K562 (cell line): ENCODE measurements at regions not wholly inside any gene's neighbourhood (a gene's known extent, or its start where the extent isn't known, plus 50 kb on each side); places are given as distances from the start of the nearest gene placed in this dataset.

Source experiments
- ATAC-seq: fragments of 200-7000 bp; cut with Tn5 transposase; 3 replicates; pipeline ENCODE4 v1.9.1; 2020; ENCODE audit warnings: moderate library complexity
- BruUV-seq: library from RNA; stranded (reverse); fragments of 400-500 nt; replicated peaks from 2 replicates; lab custom pipeline; 2021; lab: Mats Ljungman, UMichigan
- CTCF ChIA-PET: fragments of 300-600 bp; formaldehyde crosslinking; extraction: SDS; loops from one replicate; lab custom pipeline; 2021; ENCODE audit warnings: low intra/inter-chr PET ratio; lab: Yijun Ruan, JAX
- POLR2A ChIA-PET: fragments of 300-600, 350-650 bp; sonication (Branson Sonifier 250); formaldehyde crosslinking; extraction: SDS; loops from one replicate; lab custom pipeline; 2021; ENCODE audit warnings: antibody characterized with exemption, inconsistent platforms; lab: Yijun Ruan, JAX
- DNase-seq, 4 experiments: peaks; one replicate each; pipeline versions ENCODE4 v3.0.0 to v3.0.0-alpha.2; 2011 to 2018; ENCODE audit warnings: low spot score in 3 of 4, mixed read lengths in 3 of 4; ENCODE audit errors: extremely low read depth in 1 of 4
- FAIRE-seq: peaks from 2 replicates; lab custom pipeline; 2011; peaks lifted over from hg19 to GRCh38; lab: Jason Lieb, UNC
- H2AFZ ChIP-seq: 2 replicates; pipeline ENCODE4 v1.6.0; 2011; ENCODE audit warnings: low read depth, low read length, control low read depth, inconsistent platforms
- H3K27ac ChIP-seq: fragments of 200-600 bp; 3 replicates; pipeline ENCODE4 v1.8.0; 2011; ENCODE audit warnings: low read depth, mild to moderate bottlenecking, control low read depth, inconsistent platforms, low read length, moderate library complexity, mixed read lengths; ENCODE audit errors: extremely low read depth
- H3K27me3 ChIP-seq, 2 experiments: fragments of 300-600 bp in 1 of 2; 2 replicates in 1 of 2; 3 replicates in 1 of 2; pipeline versions ENCODE4 v1.6.0 to v1.8.0; 2011; ENCODE audit warnings: inconsistent platforms in 2 of 2, low read length in 2 of 2, mild to moderate bottlenecking in 1 of 2, mixed read lengths in 1 of 2, moderate library complexity in 1 of 2; ENCODE audit not compliant: control insufficient read depth in 2 of 2, insufficient read depth in 2 of 2
- H3K36me3 ChIP-seq: fragments of 300-600 bp; 3 replicates; pipeline ENCODE4 v1.8.0; 2011; ENCODE audit warnings: mild to moderate bottlenecking, low read length, inconsistent platforms; ENCODE audit not compliant: control insufficient read depth, insufficient read depth
- H3K4me1 ChIP-seq, 2 experiments: fragments of 200-600 bp in 1 of 2; replicated peaks in 1 of 2; 2 replicates in 1 of 2; 3 replicates in 1 of 2; pipeline versions ENCODE4 v1.5.1 to v1.8.0; 2011; ENCODE audit warnings: inconsistent platforms in 2 of 2, low read length in 2 of 2, mild to moderate bottlenecking in 1 of 2, mixed read lengths in 1 of 2, moderate library complexity in 1 of 2; ENCODE audit not compliant: control insufficient read depth in 2 of 2, insufficient read depth in 2 of 2
- H3K4me2 ChIP-seq: 2 replicates; pipeline ENCODE4 v1.6.1; 2011; ENCODE audit warnings: low read length, control low read depth, inconsistent platforms, mixed read lengths; ENCODE audit not compliant: insufficient read depth
- H3K4me3 ChIP-seq: fragments of 200-600 bp; sonication (generic), shearing (Covaris generic); 2 replicates; pipeline ENCODE4 v1.5.1; 2016; ENCODE audit warnings: control low read depth, inconsistent platforms
- H3K79me2 ChIP-seq: fragments of 200-600 bp; 3 replicates; pipeline ENCODE4 v1.8.0; 2011; ENCODE audit warnings: low read length, inconsistent platforms; ENCODE audit not compliant: control insufficient read depth, insufficient read depth
- H3K9ac ChIP-seq, 2 experiments: 2 replicates each; pipeline versions ENCODE4 v1.6.0 to v1.6.1; 2011; ENCODE audit warnings: low read depth in 2 of 2, low read length in 2 of 2, control low read depth in 1 of 2, inconsistent platforms in 1 of 2, mild to moderate bottlenecking in 1 of 2, mixed read lengths in 1 of 2; ENCODE audit not compliant: insufficient read depth in 1 of 2
- H3K9me1 ChIP-seq: one replicate; pipeline ENCODE4 v1.6.0; 2011; ENCODE audit warnings: inconsistent platforms, mild to moderate bottlenecking, low read length, moderate library complexity; ENCODE audit not compliant: control insufficient read depth, insufficient read depth
- H3K9me3 ChIP-seq: replicated peaks from 2 replicates; pipeline ENCODE4 v1.5.1; 2011; ENCODE audit warnings: low read depth, low read length, inconsistent platforms; ENCODE audit not compliant: control insufficient read depth, insufficient read depth
- H4K20me1 ChIP-seq: replicated peaks from 2 replicates; pipeline ENCODE4 v1.6.1; 2011; ENCODE audit warnings: low read length, inconsistent platforms, mixed read lengths; ENCODE audit not compliant: control insufficient read depth, insufficient read depth
- ARID2 ChIP-seq: fragments of 450-650 bp; IDR thresholded peaks from 2 replicates; pipeline ENCODE4 v1.6.1; 2017; ENCODE audit warnings: antibody characterized with exemption, mild to moderate bottlenecking
- FOXA3 ChIP-seq, 2 experiments: fragments of 450-650 bp in 1 of 2; sonication (generic) in 1 of 2; formaldehyde crosslinking; IDR thresholded peaks in 1 of 2; conservative IDR thresholded peaks in 1 of 2; 2 replicates each; pipeline versions ENCODE4 v1.4.0 to v1.8.0; 2020 to 2022; ENCODE audit warnings: mild to moderate bottlenecking in 2 of 2, missing genetic modification reagents in 1 of 2
- FOXM1 ChIP-seq, 2 experiments: fragments of 450-650 bp in 1 of 2; sonication (generic) in 1 of 2; formaldehyde crosslinking in 1 of 2; IDR thresholded peaks; 2 replicates each; pipeline versions ENCODE4 v1.6.1 to v1.9.0; 2017 to 2022; ENCODE audit warnings: low read depth in 2 of 2, mild to moderate bottlenecking in 2 of 2, missing genetic modification reagents in 1 of 2, moderate library complexity in 1 of 2
- HDAC1 ChIP-seq, 2 experiments: fragments of 450-650 bp; IDR thresholded peaks; 2 replicates each; pipeline ENCODE4 v1.6.1; 2016 to 2017; ENCODE audit warnings: inconsistent platforms in 1 of 2, mild to moderate bottlenecking in 1 of 2, moderate library complexity in 1 of 2
- NR2F6 ChIP-seq: fragments of 450-650 bp; formaldehyde crosslinking; IDR thresholded peaks from 2 replicates; pipeline ENCODE4 v1.4.0; 2020; ENCODE audit warnings: mild to moderate bottlenecking
- PURB ChIP-seq: sonication (generic); formaldehyde crosslinking; IDR thresholded peaks from 2 replicates; pipeline ENCODE4 v1.9.0; 2021; ENCODE audit warnings: low read depth, mild to moderate bottlenecking, missing genetic modification reagents
- RBFOX2 ChIP-seq: fragments of 200-400 bp; formaldehyde crosslinking; IDR thresholded peaks from 2 replicates; pipeline ENCODE4 v1.6.1; 2017; ENCODE audit warnings: low read depth, mild to moderate bottlenecking, low read length, moderate library complexity
- RBM39 ChIP-seq: fragments of 200-400 bp; formaldehyde crosslinking; optimal IDR thresholded peaks from 2 replicates; pipeline ENCODE3; 2018; ENCODE audit warnings: low read depth, low read length
- TFAP4 ChIP-seq: sonication (generic); formaldehyde crosslinking; IDR thresholded peaks from 2 replicates; pipeline ENCODE4 v1.8.0; 2022; ENCODE audit warnings: missing genetic modification reagents, mild to moderate bottlenecking, moderate library complexity, borderline replicate concordance
- ZNF239 ChIP-seq: fragments of 250-450 bp; sonication (Bioruptor Pico); IDR thresholded peaks from 2 replicates; pipeline ENCODE4 v1.4.0; 2020; ENCODE audit warnings: mild to moderate bottlenecking
- ZNF76 ChIP-seq: fragments of 250-450 bp; sonication (Bioruptor Pico); IDR thresholded peaks from 2 replicates; pipeline ENCODE4 v1.4.0; 2020; ENCODE audit warnings: mild to moderate bottlenecking, moderate library complexity, borderline replicate concordance
- WGBS: fragments of 100-300 bp; shearing (Covaris generic); methylation state at CpG from one replicate; pipeline ENCODE4 v1.1.6; 2016; ENCODE audit warnings: low coverage, mixed read lengths; ENCODE audit not compliant: insufficient coverage; ENCODE audit errors: missing lambda C conversion rate; 5-methylcytosine and 5-hydroxymethylcytosine counted together
- in situ Hi-C: fragments of 300-500 bp; cut with MboI; formaldehyde crosslinking; loops from 4 replicates; pipeline ENCODE4 v1.15.0; 2018; ENCODE audit warnings: inconsistent platforms, mixed read lengths
- intact Hi-C: fragments of 100-400 bp; cut with micrococcal nuclease; formaldehyde crosslinking; loops from 2 replicates; pipeline ENCODE4 v1.14.2; 2022
- TF ChIP-seq, protein P1 (sequence below): sonication (generic); formaldehyde crosslinking; IDR thresholded peaks from 2 replicates; pipeline ENCODE4 v1.8.0; 2022; ENCODE audit warnings: mild to moderate bottlenecking, missing genetic modification reagents, borderline replicate concordance
- TF ChIP-seq, protein P2 (sequence below): fragments of 450-650 bp; formaldehyde crosslinking; IDR thresholded peaks from 2 replicates; pipeline ENCODE4 v1.4.0; 2020; ENCODE audit warnings: mild to moderate bottlenecking, moderate library complexity
- TF ChIP-seq, protein P3 (sequence below), 2 experiments: IDR thresholded peaks; 2 replicates each; pipeline ENCODE4 v1.6.1; 2011; ENCODE audit warnings: borderline replicate concordance in 1 of 2, control low read depth in 1 of 2, low read depth in 1 of 2, low read length in 1 of 2, mild to moderate bottlenecking in 1 of 2, mixed read lengths in 1 of 2, moderate library complexity in 1 of 2; ENCODE audit not compliant: insufficient read depth in 1 of 2, insufficient read length in 1 of 2, poor library complexity in 1 of 2, severe bottlenecking in 1 of 2; ENCODE audit errors: extremely low read depth in 1 of 2

DNA sequence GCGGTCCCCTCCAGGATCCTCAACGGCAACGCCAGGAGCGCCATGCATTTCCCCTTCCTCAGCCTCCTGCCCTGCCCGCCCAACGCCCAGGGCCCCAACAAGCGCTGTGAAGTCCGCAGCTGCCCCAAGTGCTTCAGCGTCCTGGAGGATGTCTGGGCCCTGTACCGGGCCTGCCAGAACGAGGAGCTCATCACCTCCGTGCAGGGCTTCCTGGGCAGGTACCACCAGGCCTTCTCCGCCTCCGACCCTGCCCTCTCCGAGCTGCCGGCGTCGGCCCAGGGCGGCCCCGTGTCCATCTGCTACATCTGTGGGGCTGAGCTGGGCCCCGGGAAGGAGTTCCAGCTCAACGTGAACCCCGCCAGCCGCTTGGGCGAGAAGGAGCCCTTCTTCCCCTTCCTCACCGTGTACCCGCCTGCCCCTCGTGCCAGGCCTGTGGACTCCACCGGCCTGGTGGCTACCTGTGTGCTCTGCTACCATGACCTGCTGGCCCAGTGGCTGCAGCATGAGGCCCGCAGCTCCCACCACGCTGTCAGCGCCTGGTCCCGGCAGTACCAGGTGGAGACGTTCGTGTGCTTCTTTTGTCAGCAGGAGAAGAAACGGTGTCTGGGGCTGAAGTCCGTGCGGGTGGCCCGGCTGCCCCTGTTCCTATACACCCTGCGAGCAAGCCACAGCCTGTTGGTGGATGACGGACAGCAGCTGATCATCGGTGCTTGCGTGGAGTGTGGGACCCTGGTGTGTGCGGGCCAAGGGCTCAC, 58.9 kb upstream of the CIBAR2 start:
- H3K9ac ChIP-seq, result peak overlapping the region; percentile 63 to 91
- POLR2A ChIA-PET, result interaction anchor here (0.6 to 3.2 kb wide), 14 partner anchors 9 to 178 kb away, joined by 3 to 10 read pairs (median 3); no protein-coding TSS in a partner anchor
- intact Hi-C loops, result no loop called here
- TF ChIP-seq, protein P1, sequence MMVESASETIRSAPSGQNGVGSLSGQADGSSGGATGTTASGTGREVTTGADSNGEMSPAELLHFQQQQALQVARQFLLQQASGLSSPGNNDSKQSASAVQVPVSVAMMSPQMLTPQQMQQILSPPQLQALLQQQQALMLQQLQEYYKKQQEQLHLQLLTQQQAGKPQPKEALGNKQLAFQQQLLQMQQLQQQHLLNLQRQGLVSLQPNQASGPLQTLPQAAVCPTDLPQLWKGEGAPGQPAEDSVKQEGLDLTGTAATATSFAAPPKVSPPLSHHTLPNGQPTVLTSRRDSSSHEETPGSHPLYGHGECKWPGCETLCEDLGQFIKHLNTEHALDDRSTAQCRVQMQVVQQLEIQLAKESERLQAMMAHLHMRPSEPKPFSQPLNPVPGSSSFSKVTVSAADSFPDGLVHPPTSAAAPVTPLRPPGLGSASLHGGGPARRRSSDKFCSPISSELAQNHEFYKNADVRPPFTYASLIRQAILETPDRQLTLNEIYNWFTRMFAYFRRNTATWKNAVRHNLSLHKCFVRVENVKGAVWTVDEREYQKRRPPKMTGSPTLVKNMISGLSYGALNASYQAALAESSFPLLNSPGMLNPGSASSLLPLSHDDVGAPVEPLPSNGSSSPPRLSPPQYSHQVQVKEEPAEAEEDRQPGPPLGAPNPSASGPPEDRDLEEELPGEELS, result peak; percentile 79; the same call in 1 of the 2 replicates
- TF ChIP-seq RBFOX2 (peak; percentile 57), FOXA3 (CRISPR knock-in tag; conservative IDR thresholded peaks at IDR 0.05 in 1 of 2, IDR thresholded peaks at IDR 0.05 in 1 of 2) (0 out of 4 replicates have a peak, but pooled peaks of 1 of the 2 experiments have one; percentile 67), NR2F6 (CRISPR knock-in tag) (no peak), ZNF76 (CRISPR knock-in tag) (peak; percentile 21; the same call in 1 of the 2 replicates), FOXM1 (IDR thresholded peaks at IDR 0.05; ENCODE audit: low read depth) (no peak), FOXM1 (CRISPR knock-in tag; IDR thresholded peaks at IDR 0.05; ENCODE audit: low read depth) (no peak), ZNF239 (no peak), TFAP4 (CRISPR knock-in tag) (peak; percentile 45; the same call in 1 of the 2 replicates), PURB (CRISPR knock-in tag) (no peak), ARID2 (no peak), HDAC1 (IDR thresholded peaks at IDR 0.05) (no peak), RBM39 (no peak)
- TF ChIP-seq, protein P2, sequence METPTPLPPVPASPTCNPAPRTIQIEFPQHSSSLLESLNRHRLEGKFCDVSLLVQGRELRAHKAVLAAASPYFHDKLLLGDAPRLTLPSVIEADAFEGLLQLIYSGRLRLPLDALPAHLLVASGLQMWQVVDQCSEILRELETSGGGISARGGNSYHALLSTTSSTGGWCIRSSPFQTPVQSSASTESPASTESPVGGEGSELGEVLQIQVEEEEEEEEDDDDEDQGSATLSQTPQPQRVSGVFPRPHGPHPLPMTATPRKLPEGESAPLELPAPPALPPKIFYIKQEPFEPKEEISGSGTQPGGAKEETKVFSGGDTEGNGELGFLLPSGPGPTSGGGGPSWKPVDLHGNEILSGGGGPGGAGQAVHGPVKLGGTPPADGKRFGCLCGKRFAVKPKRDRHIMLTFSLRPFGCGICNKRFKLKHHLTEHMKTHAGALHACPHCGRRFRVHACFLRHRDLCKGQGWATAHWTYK (CRISPR knock-in tag), result no peak
- TF ChIP-seq, protein P3, sequence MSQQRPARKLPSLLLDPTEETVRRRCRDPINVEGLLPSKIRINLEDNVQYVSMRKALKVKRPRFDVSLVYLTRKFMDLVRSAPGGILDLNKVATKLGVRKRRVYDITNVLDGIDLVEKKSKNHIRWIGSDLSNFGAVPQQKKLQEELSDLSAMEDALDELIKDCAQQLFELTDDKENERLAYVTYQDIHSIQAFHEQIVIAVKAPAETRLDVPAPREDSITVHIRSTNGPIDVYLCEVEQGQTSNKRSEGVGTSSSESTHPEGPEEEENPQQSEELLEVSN (IDR thresholded peaks at IDR 0.05; ENCODE audit: borderline replicate concordance in 1 of 2, extremely low read depth in 1 of 2, insufficient read depth in 1 of 2, insufficient read length in 1 of 2, low read depth in 1 of 2, low read length in 1 of 2, poor library complexity in 1 of 2, severe bottlenecking in 1 of 2), result peak in 1 of 2 experiments; percentile 32

More for the DNA sequence above, 58.9 kb upstream of the CIBAR2 start:
- peaks cover 36 to 78% of the 10 kb centered on the region in 2 experiments for H3K4me1 ChIP-seq
- no peaks in the 10 kb centered on the region for H3K9me1 ChIP-seq
- H3K27me3 ChIP-seq, result peaks cover 3 to 13% of the 10 kb centered on the region in 2 experiments; a peak in 3 of 5 replicates
- DNase-seq, result peak in 2 of 4 experiments; percentile 55 to 57
- BruUV-seq, result no TSS peak
- H2AFZ ChIP-seq, result peak overlapping the region; percentile 57; the same call in 1 of the 2 replicates
- H3K9me3 ChIP-seq, result no peaks in the 10 kb centered on the region
- peak overlapping the region; percentile 81 for H3K4me2 ChIP-seq
- H3K79me2 ChIP-seq, result peaks cover 65% of the 10 kb centered on the region
- WGBS, result 48% methylated on average over 43 of the region's 44 CpGs
- peaks cover 50% of the 10 kb centered on the region for H4K20me1 ChIP-seq
- ATAC-seq, result peak; percentile 46
- no peak for FAIRE-seq
- H3K36me3 ChIP-seq, result peaks cover 24% of the 10 kb centered on the region; the same call in 1 of the 3 replicates
- in situ Hi-C loops, result no loop called here
- peak overlapping the region; percentile 71 for H3K27ac ChIP-seq
- CTCF ChIA-PET, result no interaction called here
- peak overlapping the region; percentile 45 for H3K4me3 ChIP-seq
